AG10803 (cell line): ENCODE measurements at regions not wholly inside any gene's neighbourhood (a gene's known extent, or its start where the extent isn't known, plus 50 kb on each side); places are given as distances from the start of the nearest gene placed in this dataset.
A peak's percentile ranks its signal among the peaks of the same experiment; 100 is the strongest.

Experiments used
- DNase-seq: peaks from one replicate; pipeline ENCODE4 v3.0.0; 2010; ENCODE audit warnings: low read depth
- H3K4me3 ChIP-seq: 2 replicates; pipeline ENCODE4 v1.5.1; 2011; ENCODE audit warnings: mild to moderate bottlenecking, low read length, control low read depth
- CTCF ChIP-seq: conservative IDR thresholded peaks from 2 replicates; pipeline ENCODE4 v1.5.1; 2011; ENCODE audit warnings: mild to moderate bottlenecking, low read length, control low read depth, inconsistent platforms

DNA sequence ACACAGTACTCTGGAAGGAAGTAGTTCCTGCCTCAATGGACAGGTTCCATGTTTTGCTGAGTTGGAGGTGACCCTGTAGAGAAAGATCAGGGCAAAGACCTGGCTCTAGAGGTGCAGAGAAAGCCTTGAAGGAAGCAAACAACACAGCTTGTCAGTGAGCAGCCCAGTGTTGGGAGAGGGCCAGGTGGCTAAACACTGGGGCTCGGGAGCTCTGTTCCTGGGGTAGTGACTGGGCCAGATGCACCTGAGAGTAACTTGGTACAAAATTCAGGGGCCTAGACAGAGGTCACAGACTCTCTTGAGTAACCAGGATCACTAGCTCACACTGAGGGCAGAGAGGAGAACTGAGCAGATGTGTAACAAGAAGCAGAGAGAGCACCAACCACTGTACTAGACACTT is 138.4 kb upstream of the NALF2 start:
- no peak for DNase-seq
- TF ChIP-seq CTCF = no peak
- no peak overlapping the region for H3K4me3 ChIP-seq

DNA sequence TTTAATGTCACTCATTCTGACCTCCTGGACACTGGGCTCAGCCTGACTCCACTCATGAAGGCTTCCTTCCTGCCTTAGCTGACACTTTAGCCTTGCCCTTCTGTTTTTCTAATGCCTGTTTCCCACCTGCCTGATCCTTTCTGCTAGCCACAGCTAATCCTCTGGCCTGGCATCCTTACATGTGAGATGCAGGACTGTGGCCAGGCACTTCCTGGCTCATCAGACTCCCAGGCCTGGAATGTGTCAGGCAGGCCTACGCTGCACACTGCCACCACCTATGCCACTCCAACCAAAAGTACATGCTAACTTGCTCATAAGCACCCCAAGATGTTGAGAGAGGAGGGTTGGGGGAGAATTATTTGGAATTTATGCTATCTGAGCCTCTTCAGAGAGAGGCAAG is 138.8 kb upstream of the NALF2 start:
- no peak for TF ChIP-seq CTCF
- DNase-seq = no peak
- no peak overlapping the region for H3K4me3 ChIP-seq

DNA sequence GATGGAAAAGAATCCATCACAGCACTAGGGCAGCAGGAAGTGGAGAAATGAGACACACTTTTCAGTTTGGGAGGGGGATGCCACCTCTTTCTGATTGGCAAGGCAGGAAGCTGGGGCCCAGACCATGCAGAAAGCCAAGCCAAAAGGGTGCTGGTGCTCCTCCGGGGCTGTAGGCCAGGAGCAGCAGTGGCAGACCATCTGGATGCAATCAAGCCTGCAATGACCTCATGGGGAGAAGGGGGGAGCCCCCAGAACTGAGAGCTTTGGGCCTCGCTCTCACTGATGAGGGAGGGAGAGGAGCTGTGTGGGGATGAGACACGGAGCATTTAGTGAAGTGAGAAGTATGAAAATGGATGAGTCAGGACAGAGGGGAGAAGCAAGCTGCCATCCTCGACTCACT is 141.3 kb upstream of the NALF2 start:
- TF ChIP-seq CTCF = no peak
- DNase-seq = peak; percentile 86
- H3K4me3 ChIP-seq = no peak overlapping the region

DNA sequence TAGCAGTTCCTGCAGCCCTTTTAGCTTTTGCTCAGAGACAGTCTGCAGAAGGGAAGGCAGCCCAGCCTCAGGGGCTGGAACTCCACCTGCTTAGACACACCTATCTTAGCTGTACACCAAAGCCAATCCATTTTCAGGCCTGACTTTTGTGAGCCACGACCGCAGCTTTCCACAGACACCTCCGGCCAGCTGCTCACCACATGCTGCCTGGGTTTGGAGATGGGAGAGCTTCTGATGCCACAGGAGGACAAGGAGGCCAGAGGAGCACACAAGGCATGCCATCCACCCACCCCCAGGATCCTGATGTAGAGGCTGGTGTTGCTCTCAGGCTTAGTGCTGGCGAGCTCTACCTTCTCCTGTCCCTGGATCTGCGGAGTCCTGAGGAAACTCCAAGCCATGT is 141.8 kb upstream of the NALF2 start:
- DNase-seq = peak; percentile 67
- no peak for TF ChIP-seq CTCF

GRCh38 chrX:69361311-69361845 is 142.7 kb upstream of the NALF2 start:
- no peak for TF ChIP-seq CTCF
- DNase-seq = peak; percentile 87
- H3K4me3 ChIP-seq = no peak overlapping the region

More for the DNA sequence above, 141.8 kb upstream of the NALF2 start:
- no peak overlapping the region for H3K4me3 ChIP-seq

- no peak for TF ChIP-seq CTCF
- H3K4me3 ChIP-seq = no peak overlapping the region
- no peak for DNase-seq
These were observed 146.8 kb upstream of the NALF2 start for GRCh38 chrX:69357317-69357716.

- H3K4me3 ChIP-seq = no peak overlapping the region
- no peak for TF ChIP-seq CTCF
- no peak for DNase-seq
These were observed 159.6 kb upstream of the PJA1 start for GRCh38 chrX:69324851-69325250.
